ENCODE measurements at regions not wholly inside any gene's neighbourhood (a gene's known extent, or its start where the extent isn't known, plus 50 kb on each side); places are given as distances from the start of the nearest gene placed in this dataset.

- TF ChIP-seq HIC2 (CRISPR knock-in tag; IDR thresholded peaks at IDR 0.05; ENCODE audit: low read depth) (no peak), ZNF326 (CRISPR knock-in tag; IDR thresholded peaks at IDR 0.05; ENCODE audit: borderline replicate concordance) (no peak), ZC3H4 (CRISPR knock-in tag; IDR thresholded peaks at IDR 0.05; ENCODE audit: borderline replicate concordance) (no peak), CTCF (CRISPR knock-in tag; IDR thresholded peaks at IDR 0.05) (no peak), HBP1 (CRISPR knock-in tag; IDR thresholded peaks at IDR 0.05; ENCODE audit: low read depth) (no peak), ZBTB40 (IDR thresholded peaks at IDR 0.05) (no peak), ZBTB40 (CRISPR knock-in tag; IDR thresholded peaks at IDR 0.05) (no peak), ZNF740 (CRISPR knock-in tag; IDR thresholded peaks at IDR 0.05) (no peak)
Measured at GRCh38 chr4:57465321-57466056, 355.3 kb upstream of the IGFBP7 start.

Data from HepG2 (cell line).